NCI-H2227 (cell line): ENCODE measurements at regions not wholly inside any gene's neighbourhood (a gene's known extent, or its start where the extent isn't known, plus 50 kb on each side); places are given as distances from the start of the nearest gene placed in this dataset.
"Not testable (repeated sequence)": the region's sequence is repeated elsewhere in the genome, so short reads cannot be mapped to it uniquely, and the experiment has no call there.

Experiments
- DNase-seq: peaks from one replicate; lab custom pipeline; 2025; ENCODE audit not compliant: unreplicated experiment; lab: John Stamatoyannopoulos, UW

GRCh38 chr5:124516567-124516966, 229.9 kb downstream of the ZNF608 start:
- DNase-seq: no peak

GRCh38 chr5:124515497-124516245, 230.8 kb downstream of the ZNF608 start:
- no peak for DNase-seq

- no peak for DNase-seq
Observed at GRCh38 chr5:124514956-124515355, 231.5 kb downstream of the ZNF608 start.

GRCh38 chr5:124512952-124513632, 233.3 kb downstream of the ZNF608 start:
- no peak for DNase-seq

GRCh38 chr5:124512236-124512635, 234.2 kb downstream of the ZNF608 start:
- no peak for DNase-seq

GRCh38 chr5:124511791-124512190, 234.6 kb downstream of the ZNF608 start:
- DNase-seq: no peak

GRCh38 chr5:124507688-124508087, 238.8 kb downstream of the ZNF608 start:
- DNase-seq: no peak

- DNase-seq: no peak
Observed at GRCh38 chr5:124504081-124504916, 242.1 kb downstream of the ZNF608 start.

GRCh38 chr5:124502551-124502950, 243.9 kb downstream of the ZNF608 start:
- DNase-seq: no peak

GRCh38 chr5:124499818-124500217, 246.6 kb downstream of the ZNF608 start:
- not testable (repeated sequence) for DNase-seq

GRCh38 chr5:124496968-124497367, 249.5 kb downstream of the ZNF608 start:
- not testable (repeated sequence) for DNase-seq

GRCh38 chr5:124494540-124495116, 251.8 kb downstream of the ZNF608 start:
- DNase-seq: no peak

- DNase-seq: no peak
Observed at GRCh38 chr5:124492444-124493224, 253.8 kb downstream of the ZNF608 start.

- not testable (repeated sequence) for DNase-seq
Observed at GRCh38 chr5:124490315-124490714, 256.1 kb downstream of the ZNF608 start.

- no peak for DNase-seq
Observed at GRCh38 chr5:124481419-124481818, 265.0 kb downstream of the ZNF608 start.

- no peak for DNase-seq
Observed at GRCh38 chr5:124480964-124481363, 265.5 kb downstream of the ZNF608 start.

GRCh38 chr5:124480022-124480421, 266.4 kb downstream of the ZNF608 start:
- no peak for DNase-seq

- no peak for DNase-seq
Observed at GRCh38 chr5:124478264-124478663, 268.2 kb downstream of the ZNF608 start.

- no peak for DNase-seq
Observed at GRCh38 chr5:124477577-124477976, 268.9 kb downstream of the ZNF608 start.

GRCh38 chr5:124477062-124477461, 269.4 kb downstream of the ZNF608 start:
- no peak for DNase-seq
